NCI-H2227 treated with DMSO at 0.1 percent for 48 hours (cell line): ENCODE measurements at regions not wholly inside any gene's neighbourhood (a gene's known extent, or its start where the extent isn't known, plus 50 kb on each side); places are given as distances from the start of the nearest gene placed in this dataset.

Experiments used
- DNase-seq: peaks from one replicate; lab custom pipeline; 2025; lab: John Stamatoyannopoulos, UW

GRCh38 chr11:112465433-112466024, 204.9 kb upstream of the PLET1 start:
- no peak for DNase-seq

- no peak for DNase-seq
Measured at GRCh38 chr11:112467721-112468120, 207.1 kb upstream of the PLET1 start.

DNA sequence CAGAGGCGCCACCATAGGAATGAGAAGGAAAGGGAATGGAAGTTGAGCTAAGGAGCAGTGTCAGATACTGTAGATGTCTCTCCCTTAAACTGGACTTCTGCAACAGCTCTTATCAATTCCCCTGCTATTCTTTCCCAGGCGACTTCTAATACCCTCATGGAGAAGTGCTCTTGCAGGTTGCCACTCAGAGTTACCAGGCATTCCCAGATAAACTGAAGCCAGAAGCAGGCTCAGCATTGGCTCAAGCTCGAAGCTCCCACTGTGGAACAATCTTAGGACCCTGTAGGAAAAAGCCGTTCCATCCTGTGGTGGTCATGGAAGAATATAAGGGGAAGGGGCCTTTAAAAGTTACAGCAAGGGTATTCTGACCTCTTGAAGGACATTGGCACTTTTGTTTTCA, 208.7 kb upstream of the PLET1 start:
- no peak for DNase-seq

DNA sequence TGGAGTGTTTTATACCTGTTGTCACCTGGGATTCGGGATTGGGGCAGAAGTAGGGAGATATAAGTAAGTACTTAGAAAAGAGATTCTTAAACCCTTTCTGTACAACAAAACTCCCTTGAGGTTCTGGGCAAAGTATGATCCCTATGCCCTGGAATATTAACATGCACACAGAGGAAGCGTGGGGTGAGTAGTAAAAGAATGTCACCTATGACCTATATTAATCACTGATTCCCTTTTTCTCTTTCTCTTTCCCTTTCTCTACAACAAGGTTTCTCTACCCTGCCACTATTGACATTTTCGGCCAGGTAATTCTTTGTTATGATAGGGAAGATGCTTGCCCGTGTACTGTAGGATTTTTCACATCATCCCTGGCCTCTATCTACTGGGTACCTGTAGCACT, 209.7 kb upstream of the PLET1 start:
- DNase-seq = no peak

DNA sequence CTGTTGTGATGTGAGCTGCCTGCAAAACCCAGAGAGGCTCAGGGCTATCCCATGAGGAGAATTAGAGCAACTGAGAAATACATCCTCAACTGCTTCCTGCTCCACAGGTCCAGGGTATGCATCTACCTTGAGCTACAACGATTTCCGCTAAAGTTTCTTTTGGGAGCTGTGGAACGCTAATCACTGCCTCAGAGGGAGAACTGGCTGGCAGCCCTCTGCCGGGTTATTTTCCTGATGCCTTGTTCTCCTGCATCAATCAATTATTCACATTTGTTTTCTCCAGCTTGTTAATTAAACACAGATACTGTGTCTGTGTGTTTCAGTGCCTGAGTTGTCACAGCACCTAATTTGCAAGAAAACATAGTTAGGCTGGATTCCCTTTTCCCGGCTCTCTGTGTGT, 211.1 kb upstream of the PLET1 start:
- DNase-seq = no peak

GRCh38 chr11:112477152-112477551, 216.5 kb upstream of the PLET1 start:
- no peak for DNase-seq

- no peak for DNase-seq
Measured at GRCh38 chr11:112477581-112478317, 217.1 kb upstream of the PLET1 start.

- DNase-seq = no peak
Measured at GRCh38 chr11:112478806-112479205, 218.1 kb upstream of the PLET1 start.

GRCh38 chr11:112481431-112481830, 220.8 kb upstream of the PLET1 start:
- no peak for DNase-seq

GRCh38 chr11:112481893-112482292, 221.2 kb upstream of the PLET1 start:
- DNase-seq = no peak

DNA sequence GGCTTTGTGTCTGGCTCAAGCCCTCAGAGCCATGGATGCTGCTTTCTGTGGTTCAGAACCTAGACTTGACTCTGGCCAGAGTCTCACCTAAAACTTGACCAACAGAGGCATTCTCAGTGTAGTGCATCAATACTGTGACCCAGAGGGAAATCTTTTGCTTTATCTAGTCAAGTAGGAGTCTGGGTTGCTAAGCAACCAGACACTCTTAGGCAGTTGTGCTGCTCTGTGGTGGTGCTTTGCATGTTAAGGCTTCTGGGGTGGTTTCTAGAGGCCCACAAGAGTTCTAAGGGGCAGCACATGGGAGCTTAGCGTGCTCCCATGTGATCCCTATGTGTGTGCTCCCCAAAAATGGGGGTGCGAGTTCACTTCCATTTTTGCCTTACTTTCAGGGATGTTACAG, 224.6 kb upstream of the PLET1 start:
- no peak for DNase-seq

GRCh38 chr11:112497826-112498225, 237.2 kb upstream of the PLET1 start:
- DNase-seq = no peak

DNA sequence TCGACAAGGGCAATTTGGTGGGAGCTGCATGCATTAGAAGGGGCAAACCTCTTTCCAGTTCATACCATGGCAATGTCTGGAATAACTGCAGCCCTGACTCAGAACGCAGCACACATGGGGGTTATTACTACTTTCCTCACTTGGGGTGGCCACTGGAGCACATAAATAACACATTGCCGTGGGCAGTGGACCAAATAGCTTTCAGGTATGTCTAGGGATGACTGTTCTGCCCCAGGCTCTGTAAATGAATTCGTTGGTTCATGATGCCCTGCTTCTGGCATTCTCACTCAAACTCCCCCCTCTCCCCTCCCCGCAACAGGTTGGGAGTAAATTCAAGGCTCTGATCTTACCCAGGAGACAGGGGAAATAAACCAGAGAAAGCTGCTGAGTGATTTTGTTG, 238.0 kb upstream of the PLET1 start:
- no peak for DNase-seq

DNA sequence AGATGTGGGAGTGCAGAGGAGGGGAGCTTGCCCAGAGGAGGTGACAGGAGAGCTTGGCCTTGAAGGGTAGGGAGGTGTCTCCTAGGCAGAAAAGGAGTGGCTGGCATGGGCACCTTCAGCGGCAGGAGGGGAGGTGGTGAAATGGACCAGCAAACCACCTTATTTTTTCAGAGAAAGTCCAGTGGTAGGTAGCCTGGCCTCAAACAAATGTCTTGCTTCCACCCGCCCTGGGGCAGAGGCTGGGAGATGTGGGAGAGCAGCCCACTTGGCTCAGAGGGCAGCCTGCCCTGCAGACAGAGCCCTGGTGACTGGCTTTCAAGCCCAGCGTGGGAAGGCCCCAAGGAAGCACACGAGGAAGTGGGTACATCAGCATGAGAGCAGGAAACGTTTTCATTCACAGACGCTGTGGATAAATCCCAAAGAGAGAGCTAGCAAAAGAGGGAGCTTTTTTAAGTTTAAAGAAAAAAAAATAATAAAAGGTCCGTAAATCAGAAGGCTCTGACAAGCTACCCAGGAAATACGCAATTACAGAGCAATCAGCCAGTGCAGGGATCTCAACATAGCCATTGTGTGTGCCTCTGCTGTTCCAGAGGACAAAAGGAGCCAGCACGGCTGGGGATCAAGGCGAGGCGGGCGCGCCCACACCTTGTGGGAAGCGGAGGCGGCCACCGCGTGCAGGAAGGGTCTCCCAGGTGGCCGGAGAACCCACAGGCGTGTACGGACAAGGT, 238.7 kb upstream of the PLET1 start:
- no peak for DNase-seq

GRCh38 chr11:112499881-112500204, 239.2 kb upstream of the PLET1 start:
- DNase-seq = no peak

DNA sequence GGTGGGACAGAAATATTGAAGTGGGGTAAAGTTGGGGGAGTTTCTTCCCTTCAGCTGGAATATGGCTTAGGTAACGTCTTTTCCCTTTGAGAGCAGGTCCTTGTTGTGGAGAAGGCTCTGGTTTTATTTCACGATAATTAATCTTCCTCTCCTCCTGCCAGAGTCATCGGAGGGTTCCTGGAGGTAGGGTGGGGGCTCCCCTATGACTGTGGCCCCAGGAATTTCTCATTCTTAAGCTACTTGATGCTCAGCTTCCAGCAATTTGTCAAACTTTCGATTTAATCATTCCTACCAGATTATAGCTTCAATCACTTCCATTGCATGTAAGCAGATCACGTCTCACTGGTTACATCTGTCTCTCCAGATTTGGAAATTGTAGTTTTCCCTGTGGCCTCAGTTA, 242.8 kb upstream of the PLET1 start:
- no peak for DNase-seq

DNA sequence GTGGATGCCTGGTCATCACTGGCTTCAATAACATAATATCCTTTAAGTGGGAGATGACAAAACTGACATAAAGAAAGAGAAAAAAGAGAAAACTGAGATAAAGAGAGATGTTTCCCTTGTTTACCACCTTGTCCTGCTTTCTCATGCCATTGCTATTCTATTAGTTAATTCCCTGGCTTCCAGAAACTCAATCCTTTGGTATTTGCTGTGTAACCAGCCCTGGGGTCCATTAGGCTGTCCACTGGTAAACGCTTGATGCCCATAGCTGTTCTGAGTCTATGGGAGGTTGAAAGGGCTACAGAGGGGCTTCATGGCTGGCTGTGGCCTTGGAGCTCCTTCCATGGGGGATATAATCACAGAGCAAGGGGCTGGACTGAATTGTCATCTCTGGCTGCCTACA, 243.4 kb upstream of the PLET1 start:
- DNase-seq = no peak

GRCh38 chr11:112506852-112507251, 246.2 kb upstream of the PLET1 start:
- DNase-seq = no peak

DNA sequence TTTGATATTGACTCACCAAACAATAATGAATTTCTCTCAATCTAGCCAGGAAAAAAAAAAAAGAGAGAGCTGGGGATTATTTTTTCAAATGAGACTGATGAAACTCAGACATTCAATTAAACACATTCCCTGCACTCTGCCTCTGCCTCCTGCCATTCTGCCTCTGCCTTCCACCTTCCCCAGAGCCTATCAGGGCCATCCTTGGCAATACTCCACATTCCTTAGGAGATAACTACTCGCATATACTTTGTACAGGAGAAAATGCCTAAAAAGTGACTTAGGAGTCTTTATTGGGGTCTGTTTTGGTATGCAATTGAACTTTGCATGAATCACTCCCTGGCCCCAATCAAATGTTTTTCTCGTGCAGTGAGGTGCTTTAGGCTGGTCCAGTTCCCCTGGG, 246.6 kb upstream of the PLET1 start:
- DNase-seq = no peak

DNA sequence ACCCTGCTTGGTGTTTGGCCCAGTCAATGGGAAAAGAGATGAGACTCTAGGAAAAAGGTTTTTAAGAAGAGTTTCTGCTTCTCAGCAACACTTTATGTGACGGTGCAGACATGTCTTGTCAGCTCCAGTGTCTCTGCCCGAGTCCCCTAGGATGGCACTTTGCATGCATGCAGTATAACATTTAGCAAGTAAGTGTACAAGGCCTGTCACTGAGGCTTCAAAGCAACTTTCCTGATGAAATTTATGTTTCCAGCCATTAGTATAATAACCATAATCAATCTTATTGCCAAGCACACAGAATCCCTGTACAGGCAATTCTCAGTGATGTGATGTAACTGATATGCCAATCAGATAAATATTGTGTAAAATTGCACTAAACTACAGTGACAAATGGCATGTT, 248.1 kb upstream of the PLET1 start:
- no peak for DNase-seq

DNA sequence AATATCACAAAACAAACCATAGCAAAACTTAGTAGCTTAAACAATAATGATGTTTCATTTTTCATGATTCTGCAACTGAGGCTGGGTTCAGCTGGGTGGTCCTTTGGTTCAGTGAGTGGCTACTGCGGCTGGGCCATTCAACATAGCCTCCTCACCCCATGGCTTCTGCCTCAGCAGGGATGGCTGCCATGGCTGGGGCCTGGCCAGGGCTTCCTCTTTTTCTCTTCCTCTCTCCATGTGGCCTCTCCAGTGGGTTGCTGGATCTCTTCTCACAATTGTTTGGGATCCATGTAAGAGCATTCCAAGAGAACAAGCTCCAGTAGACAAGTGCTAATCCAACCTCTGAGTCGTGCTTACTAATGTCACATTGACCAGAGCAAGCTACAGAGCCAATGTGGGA, 248.6 kb upstream of the PLET1 start:
- no peak for DNase-seq

DNA sequence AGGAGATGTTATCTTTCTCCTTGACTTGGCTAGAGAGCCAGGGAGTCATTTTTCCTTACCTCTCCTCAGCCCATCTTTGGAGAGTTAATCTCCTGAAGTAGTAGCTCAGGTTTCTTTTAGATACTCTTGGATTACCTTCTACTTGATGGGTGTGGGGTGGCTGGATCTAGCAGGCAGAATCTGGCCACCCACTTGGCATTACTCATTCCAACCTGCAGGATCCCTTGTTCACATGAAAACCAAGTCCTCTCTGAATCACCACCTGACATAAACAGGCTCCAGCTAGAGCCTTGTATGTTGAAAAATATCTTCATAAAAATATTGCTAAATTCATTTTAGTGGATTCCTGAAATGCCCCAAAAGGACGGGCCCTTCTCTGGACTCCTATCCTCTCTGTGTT, 250.6 kb upstream of the PLET1 start:
- DNase-seq = no peak

GRCh38 chr11:112511911-112512310, 251.3 kb upstream of the PLET1 start:
- no peak for DNase-seq

DNA sequence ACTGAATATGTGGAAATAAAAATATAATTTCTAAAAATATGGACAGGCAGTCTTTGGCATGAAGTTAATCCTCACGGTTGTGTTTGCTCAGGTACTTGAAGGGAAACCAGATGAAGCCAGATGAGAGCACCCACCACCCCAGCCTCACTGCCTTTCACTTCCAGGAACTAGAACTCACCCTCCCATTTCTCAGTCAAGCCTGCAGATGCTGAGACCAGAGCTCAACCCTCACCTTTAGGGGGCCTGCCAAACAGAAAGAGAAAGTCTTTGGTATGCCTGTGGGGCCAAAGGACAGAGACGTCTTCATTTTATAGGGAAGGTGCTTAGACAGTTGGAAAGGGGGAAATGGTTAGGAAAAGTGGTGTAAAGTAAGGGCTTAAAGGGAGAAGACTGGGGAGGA, 252.8 kb upstream of the PLET1 start:
- no peak for DNase-seq
